Breast epithelium (tissue), 3 donors: ENCODE measurements at regions not wholly inside any gene's neighbourhood (a gene's known extent, or its start where the extent isn't known, plus 50 kb on each side); places are given as distances from the start of the nearest gene placed in this dataset.

ENCODE experiments used
- CTCF ChIP-seq, 3 donors: fragments of 450-650 bp; IDR thresholded peaks; one replicate each; pipeline ENCODE4 v1.5.1; 2016 to 2017; ENCODE audit warnings: antibody characterized with exemption in 3 of 3, mild to moderate bottlenecking in 3 of 3, moderate library complexity in 3 of 3
- POLR2A ChIP-seq: fragments of 450-650 bp; IDR thresholded peaks from one replicate; pipeline ENCODE4 v1.6.1; 2016; ENCODE audit warnings: antibody characterized with exemption, mild to moderate bottlenecking, moderate library complexity

GRCh38 chr1:74933500-74933899 lies 200.5 kb downstream of the TYW3 start:
- TF ChIP-seq CTCF (IDR thresholded peaks at IDR 0.05), result no peak
- no peak for TF ChIP-seq POLR2A
